D721Med (cell line): ENCODE measurements at regions not wholly inside any gene's neighbourhood (a gene's known extent, or its start where the extent isn't known, plus 50 kb on each side); places are given as distances from the start of the nearest gene placed in this dataset.

Experiments
- DNase-seq: peaks from one replicate; pipeline ENCODE4 v3.0.0; 2011; ENCODE audit warnings: low spot score; ENCODE audit not compliant: insufficient read length
- FAIRE-seq: peaks from 2 replicates; lab custom pipeline; 2011; peaks lifted over from hg19 to GRCh38; lab: Jason Lieb, UNC
- CTCF ChIP-seq: IDR thresholded peaks from 2 replicates; pipeline ENCODE4 v1.5.1; 2012; ENCODE audit warnings: mild to moderate bottlenecking, control low read depth; ENCODE audit not compliant: insufficient read depth; ENCODE audit errors: missing control alignments

GRCh38 chr20:52379723-52380336 is 188.3 kb upstream of the ZFP64 start:
- no peak for FAIRE-seq
- DNase-seq: no peak
- TF ChIP-seq CTCF: peak; percentile 85

GRCh38 chr20:52372169-52372568 is 180.6 kb upstream of the ZFP64 start:
- no peak for DNase-seq
- no peak for TF ChIP-seq CTCF
- FAIRE-seq: no peak

GRCh38 chr20:52365688-52366087 is 174.1 kb upstream of the ZFP64 start:
- TF ChIP-seq CTCF: no peak
- no peak for FAIRE-seq

GRCh38 chr20:52364405-52364804 is 172.8 kb upstream of the ZFP64 start:
- no peak for TF ChIP-seq CTCF
- DNase-seq (no peak), FAIRE-seq (no peak)

More at GRCh38 chr20:52365688-52366087, 174.1 kb upstream of the ZFP64 start:
- DNase-seq: no peak

GRCh38 chr20:52361650-52362049 is 170.1 kb upstream of the ZFP64 start:
- no peak for TF ChIP-seq CTCF
- DNase-seq: no peak
- FAIRE-seq: no peak

- no peak for TF ChIP-seq CTCF
- no peak for DNase-seq
- no peak for FAIRE-seq
Observed at GRCh38 chr20:52349806-52350205, 158.2 kb upstream of the ZFP64 start.

- FAIRE-seq (no peak), DNase-seq (no peak)
- no peak for TF ChIP-seq CTCF
Observed at GRCh38 chr20:52348434-52348833, 156.9 kb upstream of the ZFP64 start.
